CD4-positive, alpha-beta T cell treated with Interleukin-17A for 1 hour (primary cell): ENCODE measurements at regions not wholly inside any gene's neighbourhood (a gene's known extent, or its start where the extent isn't known, plus 50 kb on each side); places are given as distances from the start of the nearest gene placed in this dataset.
"Not testable (repeated sequence)": the region's sequence is repeated elsewhere in the genome, so short reads cannot be mapped to it uniquely, and the experiment has no call there.

Experiments used
- DNase-seq: peaks from one replicate; pipeline ENCODE4 v3.0.0-alpha.2; 2020

DNA sequence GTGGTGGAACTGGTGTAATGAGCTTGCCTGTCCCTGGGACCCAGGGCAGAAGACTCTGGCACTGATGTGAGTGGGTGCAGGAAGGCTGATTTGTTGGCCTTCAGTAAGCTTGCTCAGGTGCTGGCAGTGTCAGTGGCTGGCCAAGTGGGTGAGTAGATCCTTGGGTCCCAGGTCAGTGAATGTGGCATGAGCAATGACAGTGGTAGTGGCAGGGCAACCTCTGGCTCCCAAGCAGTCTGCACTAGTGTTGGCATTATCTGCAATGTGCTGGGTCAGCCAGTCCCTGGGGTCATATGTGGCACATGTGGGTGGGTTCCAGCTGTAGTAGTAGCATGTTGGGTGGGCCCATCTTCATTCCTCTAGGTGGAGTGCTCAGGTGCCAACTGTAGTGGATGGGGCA, 640.9 kb upstream of the GRM3 start:
- no peak for DNase-seq

DNA sequence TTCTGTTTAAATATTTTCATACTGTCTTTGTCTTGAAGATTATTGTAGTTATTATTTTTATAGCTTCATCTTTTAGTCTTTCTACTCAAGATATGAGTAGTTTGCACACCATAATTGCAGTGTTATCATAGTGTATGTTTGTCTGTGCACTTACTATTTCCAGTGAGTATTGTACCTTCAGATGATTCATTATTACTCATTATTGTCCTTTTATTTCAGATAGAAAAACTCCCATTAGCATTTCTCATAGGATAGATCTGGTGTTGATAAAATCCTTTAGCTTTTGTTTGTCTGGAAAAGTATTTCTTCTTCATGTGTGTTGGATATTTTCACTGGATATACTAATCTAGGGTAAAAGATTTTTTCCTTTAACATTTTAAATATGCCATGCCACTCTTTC, 646.2 kb upstream of the GRM3 start:
- DNase-seq: no peak

DNA sequence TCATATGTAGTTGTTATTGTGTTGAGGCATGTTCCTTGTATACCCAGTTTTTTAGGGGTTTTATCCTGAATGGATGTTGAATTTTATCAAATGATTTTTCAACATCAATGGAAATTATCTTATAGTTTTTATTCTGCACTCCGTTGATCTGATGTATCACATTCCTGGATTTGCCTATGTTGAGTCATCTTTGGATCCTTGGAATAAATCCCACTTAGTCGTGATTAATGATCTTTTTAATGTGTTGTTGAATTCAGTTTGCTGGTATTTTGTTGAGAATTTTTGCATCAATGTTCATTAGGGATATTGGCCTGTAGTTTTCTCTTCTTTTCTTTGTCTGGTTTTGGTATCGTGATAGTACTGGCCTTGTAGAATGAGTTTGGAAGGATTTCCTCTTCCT, 648.6 kb upstream of the GRM3 start:
- DNase-seq: no peak

DNA sequence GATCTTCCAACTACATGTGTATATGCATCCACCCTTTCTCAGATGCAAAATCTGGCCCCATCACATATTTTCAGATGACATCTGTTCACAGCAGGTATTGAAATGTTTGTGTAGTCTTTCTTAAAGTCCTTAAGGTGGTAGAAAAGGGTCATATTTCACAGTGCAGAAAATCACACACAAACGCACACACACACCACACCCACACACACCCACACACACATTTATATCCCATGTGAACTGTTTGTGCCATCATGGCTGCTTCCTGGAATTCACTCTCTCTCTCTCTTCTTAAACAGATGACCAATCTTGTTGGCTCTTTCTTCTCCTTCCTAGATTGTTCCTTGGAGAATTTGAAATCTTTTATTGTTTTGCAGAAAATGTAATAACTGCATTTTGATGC, 663.0 kb upstream of the GRM3 start:
- no peak for DNase-seq

DNA sequence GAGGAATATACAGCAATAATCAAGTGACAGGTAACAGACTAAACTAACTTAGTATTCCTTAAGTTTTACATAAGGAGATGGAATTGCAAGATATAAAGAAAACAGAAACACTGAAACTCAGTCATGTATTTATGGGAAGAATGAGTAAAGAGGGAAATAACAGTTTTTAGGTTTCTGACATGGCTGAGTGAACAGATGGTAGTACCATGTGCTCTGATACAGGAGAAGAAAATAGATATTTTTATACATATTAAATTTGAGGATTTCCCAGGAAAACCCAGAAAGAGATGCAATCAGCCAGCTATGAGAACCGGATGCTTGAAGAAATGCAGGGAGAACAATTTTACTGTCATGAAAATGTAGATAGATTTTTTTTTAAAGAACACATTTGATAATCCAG, 669.5 kb upstream of the GRM3 start:
- no peak for DNase-seq

DNA sequence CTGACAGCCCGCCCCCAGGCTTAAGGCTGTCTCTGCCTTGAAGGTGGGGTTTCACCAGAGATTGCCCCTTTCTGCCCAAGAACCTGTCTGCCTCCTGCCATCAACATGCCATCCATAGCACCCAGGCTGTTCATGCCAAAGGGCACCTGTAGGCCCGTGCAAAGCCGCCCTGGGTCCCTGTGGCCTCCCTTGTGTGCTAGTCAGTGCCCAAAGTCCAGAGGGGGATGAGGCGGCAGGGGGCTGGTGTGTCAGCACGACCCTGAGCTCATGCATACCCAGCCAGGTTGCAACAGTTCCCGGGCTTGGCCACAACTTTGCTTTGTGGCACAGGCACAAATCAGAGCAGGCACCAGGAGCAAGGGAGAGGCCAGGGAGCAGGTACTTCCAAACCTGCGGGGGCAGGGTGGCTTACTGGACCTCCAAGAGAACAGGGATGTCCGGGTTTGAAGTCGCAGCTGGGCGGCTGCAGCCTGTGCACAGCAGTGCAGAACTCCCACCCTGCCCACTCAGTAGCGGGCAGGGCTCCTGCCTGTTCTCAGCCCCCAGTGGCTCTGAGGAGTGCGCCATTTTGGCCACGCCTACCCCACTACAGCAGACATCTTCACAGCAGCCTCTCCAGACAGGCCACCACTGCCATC, 671.1 kb upstream of the GRM3 start:
- no peak for DNase-seq

DNA sequence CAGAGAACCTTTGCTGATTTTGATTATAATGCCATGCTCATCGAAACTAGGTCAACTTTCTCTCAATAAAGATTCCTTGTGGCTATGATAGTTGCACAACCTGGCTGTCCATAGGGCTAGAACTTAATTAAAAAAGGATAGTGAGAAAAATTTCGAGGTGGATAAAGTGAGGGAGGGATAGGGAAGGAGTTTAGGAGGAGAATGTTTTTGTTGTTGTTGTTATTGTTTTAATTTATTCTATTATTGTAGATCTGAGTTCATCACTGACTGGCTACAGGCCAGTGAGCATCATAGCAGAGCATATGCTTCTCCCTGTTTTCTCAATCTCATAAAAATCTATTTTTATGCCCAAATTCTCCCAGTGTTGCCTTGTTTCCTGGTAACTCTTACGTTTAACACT, 688.7 kb upstream of the GRM3 start:
- DNase-seq: no peak

DNA sequence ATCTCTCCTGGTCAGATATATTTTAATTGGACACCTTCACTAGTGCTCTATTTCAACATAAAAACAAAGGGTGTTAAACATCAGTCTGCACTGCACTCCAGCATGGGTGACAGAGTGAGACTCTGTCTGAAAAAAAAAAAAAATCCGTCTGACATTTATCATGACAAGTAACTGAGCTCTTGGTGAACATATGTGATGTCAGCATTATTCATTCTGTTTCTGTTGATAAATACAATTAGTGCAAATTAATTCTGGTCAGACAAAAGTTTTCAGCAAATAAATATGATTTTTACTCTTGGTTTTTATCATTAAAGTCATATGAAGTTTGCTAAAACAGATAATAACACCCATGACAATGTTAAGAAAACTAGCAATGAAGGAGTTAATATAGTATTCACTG, 692.8 kb upstream of the GRM3 start:
- DNase-seq: no peak

DNA sequence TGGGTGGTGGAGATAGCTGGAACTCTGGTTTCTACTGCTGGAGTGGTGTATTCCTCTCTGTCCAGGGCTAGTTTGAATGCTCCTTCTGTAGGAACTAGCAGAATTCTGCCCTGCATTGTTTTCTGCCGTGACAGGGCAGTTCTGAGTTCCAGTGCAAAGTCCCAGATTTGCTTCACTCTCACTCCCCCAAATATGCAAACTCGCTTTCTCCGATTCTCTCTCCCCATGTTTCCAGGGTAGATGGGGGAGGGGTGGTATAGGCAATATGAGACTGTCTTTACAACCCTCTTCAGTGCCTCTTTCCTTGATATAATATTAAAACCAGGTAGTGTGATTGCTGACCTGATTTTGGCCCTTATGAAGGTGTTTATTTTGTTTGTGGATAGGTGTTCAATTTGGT, 693.3 kb upstream of the GRM3 start:
- DNase-seq: no peak

DNA sequence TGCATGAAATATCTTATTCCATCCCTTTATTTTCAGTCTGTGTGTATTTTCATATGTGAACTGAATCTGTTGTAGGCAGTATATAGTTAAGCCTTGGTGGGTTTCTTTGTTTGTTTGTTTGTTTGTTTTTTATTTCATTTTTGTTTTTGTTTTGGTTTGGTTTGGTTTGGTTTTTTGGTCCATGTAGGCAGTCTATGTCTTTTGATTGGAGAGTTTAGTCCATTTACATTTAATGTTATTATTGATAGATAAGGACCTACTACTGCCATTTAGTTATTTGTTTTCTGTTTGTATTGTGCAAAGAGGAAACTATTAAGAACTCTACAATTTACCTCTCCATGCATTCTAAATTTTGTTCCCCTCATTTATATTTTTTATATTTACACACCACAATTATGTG, 695.9 kb upstream of the GRM3 start:
- DNase-seq: no peak

DNA sequence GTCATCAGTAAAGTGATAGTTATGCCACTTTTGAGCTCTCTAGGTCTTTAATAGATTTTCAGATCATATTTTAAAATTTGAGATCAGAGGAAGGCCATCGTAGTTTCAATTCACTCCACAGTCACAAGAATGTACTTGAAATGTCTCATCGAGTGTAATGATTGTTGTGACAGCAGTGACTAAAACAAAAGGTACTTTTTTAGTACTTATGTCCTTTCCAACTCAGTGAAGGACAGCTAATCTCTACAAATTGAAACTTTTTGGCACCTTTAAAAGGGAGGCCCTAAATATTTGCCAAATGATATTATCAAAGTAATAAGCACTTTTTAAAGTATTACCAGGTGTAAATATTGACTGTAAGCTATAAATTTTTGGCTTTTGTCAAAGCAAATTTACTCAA, 702.9 kb upstream of the GRM3 start:
- DNase-seq: no peak

DNA sequence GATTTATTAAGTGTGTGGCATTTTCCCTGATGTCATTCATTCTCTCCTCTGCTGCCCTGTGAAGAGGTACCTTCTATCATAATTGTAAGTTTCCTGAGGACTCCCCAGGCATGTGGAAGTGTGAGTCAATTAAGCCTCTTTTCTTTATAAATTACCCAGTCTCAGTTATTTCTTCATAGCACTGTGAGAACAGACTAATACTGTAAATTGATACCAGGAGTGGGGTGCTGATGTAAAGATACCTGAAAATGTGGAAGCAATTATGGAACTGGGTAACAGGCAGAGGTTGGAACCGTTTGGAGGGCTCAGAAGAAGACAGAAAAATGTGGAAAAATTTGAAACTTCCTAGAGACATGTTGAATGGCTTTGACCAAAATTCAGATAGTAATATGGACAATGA, 711.8 kb upstream of the GRM3 start:
- DNase-seq: no peak

DNA sequence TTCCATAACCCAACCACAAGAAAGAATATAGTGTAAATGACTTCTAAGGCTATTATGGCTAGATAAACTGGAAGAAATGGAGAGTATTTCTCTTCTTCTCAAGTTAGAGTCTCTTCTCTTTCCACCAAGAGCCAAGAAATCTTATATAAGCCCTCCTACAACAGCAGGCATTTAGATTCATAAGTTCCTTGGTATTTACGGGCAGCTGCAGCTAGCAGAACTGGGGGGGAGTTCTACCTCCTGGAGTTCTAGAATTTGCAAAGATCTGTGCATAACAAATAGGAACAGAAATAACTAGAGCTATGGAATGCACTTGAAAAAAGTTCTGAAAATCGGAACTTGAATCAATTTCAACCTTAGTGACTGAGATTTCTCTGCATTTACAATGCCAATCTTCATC, 715.2 kb upstream of the GRM3 start:
- DNase-seq: no peak

DNA sequence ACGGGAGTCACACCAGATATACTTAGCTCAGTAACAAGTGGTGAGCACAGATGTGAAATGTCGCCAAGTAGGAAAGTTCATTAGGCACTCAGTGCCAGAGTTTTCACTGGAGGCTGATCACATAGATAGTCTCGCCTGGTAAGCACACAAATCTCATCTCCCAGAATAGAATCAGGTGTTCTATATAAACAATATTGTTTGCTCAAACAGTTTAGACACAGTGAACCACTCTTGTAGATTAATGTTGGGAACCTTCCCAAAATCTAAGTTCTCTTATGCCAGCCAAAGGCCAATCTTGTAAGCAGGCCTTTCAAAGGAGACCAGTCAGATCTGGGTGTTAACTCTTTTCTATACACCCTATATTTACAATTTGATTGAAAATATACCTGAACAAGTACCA, 716.5 kb upstream of the GRM3 start:
- DNase-seq: no peak

DNA sequence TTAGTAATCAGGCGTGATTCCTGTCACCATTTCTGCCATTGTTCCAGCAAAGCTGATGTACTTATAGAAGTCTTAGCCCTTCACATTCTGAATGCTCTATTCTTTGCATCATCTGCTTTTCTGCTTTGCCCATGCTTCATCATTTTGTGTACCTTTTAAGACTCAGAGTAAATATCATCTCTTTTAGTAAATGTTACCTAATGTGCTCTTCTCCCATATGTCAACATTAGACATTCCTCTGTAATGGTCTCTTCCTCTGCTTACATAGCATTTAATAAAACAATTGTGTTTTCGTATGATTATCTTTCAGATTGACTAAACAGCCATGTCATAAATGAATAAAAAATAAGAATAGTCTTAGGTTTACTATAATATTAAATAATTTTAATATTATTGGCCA, 719.6 kb upstream of the GRM3 start:
- no peak for DNase-seq

DNA sequence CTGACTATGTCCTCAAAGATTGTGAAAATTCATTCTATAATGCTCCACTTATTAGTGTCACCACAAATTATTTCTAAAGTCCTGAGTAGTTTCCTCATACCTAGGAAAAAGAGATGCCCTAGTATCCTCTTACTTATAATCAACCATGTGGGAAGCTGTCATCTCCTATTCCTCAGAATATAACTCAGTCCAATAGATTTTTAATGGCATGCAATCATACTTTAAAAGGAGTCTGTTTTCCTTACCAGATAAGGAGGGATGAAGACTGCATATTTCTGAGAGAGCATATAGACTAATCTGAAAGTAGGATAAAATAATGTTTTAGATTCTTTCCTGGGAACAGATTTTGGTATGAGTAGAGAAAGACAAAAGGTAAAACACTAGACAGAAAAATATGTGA, 727.7 kb upstream of the GRM3 start:
- DNase-seq: no peak

DNA sequence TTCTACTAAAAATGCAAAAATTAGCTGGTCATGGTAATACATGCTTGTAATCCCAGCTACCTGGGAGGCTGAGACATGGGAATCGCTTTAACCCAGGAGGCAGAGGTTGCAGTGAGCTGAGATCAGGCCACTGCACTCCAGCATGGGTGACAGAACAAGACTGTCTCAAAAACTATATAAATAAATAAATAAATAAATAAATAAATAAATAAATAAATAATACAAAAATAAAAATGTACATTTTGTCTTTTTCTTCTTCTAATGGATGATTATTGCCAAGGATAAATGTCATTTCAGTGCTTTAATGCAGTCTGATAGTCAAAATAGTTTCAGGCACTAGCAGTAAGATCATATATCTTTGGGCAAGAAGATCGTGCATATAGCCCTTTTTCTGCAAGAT, 727.6 kb upstream of the SEMA3D start:
- DNase-seq: no peak

DNA sequence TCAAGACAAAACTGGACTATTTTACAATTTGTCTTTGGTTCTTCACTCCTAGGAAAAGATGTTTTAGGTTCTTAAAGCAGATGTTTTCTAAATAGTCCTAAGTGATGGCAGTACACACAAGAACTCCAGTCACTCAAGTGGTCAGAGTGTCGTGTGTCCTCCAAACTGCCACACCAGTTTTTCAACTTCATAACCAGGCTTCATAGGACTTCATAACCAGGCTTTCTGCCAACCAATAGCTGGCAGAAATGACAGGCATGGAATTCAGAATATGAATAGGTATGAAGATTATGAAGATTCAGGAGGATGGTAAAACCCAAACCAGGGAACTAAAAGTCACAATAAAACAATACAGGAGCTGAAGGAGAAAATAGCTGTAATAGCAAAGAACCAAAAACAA, 721.2 kb upstream of the SEMA3D start:
- no peak for DNase-seq

DNA sequence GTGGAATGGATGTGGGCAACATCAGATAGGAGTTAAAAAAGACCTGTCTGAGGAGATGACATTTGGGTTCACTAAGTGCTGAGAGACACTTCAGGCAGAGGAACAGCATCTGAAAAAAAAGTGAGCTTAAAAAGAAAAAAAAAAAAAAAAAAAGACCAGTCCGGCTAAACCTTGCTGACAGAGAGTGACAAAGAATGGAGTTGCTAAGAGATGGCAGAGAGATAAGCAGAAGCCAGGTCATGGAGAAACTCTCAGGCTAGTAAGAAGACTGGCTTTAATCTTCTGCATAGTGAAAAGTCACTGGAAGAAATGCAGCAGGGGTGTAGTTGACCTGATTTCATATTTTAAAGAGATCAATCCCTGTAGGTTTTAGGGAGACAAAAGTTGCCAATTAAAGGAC, 711.1 kb upstream of the SEMA3D start:
- no peak for DNase-seq

DNA sequence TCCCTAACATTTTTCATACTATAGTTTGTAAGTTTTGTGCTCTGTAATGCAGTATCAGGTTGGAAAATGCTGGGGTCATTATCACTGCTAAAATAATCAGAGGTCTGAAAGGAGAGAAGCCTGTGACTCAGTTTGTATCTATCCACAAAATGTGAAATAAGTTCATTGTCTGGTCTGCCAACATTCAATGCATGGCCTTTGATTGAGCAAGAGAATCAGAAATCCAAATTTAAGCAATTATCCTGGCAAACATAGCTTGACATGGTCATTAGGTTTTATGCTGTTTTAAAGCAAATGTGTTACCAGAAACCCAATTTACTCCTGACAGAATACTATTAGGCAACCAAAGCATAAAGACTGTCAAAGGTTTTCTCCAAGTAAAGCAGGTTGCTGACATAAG, 709.7 kb upstream of the SEMA3D start:
- DNase-seq: no peak

DNA sequence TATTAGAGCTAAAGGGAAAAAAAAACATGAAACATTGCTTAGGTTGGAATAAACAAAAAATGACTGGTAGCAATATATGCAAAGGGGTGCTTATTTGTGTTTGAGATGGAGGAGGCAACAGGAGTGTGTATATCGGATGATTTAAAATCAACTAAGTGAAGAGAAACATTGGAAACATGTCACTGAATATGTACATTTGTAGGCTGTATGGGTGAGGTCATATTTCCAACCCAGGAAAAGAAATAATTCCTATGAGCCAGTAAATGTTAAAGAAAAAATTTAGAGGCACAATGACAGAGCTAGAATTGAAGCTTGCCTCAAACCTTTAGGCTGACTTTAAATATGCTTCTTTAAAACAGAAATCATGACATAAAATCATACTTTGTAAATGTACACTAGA, 709.0 kb upstream of the SEMA3D start:
- DNase-seq: no peak

DNA sequence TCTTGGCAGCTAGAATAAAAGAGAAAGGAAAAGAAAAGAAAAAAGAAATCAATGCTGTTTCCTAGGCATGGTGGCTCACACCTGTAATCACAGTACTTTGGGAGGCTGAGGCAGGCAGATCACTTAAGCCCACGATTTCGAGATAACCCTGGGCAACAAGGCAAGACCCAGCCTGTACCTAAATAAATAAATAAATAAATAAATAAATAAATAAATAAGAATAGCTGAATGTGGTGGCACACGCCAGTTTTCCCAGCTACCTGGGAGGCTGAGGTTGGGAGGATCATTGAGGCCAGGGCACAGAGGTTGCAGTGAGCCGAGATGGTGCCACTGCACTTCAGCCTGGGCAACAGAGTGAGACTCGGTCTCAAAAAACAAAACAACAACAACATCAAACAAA, 705.0 kb upstream of the SEMA3D start:
- DNase-seq: not testable (repeated sequence)

DNA sequence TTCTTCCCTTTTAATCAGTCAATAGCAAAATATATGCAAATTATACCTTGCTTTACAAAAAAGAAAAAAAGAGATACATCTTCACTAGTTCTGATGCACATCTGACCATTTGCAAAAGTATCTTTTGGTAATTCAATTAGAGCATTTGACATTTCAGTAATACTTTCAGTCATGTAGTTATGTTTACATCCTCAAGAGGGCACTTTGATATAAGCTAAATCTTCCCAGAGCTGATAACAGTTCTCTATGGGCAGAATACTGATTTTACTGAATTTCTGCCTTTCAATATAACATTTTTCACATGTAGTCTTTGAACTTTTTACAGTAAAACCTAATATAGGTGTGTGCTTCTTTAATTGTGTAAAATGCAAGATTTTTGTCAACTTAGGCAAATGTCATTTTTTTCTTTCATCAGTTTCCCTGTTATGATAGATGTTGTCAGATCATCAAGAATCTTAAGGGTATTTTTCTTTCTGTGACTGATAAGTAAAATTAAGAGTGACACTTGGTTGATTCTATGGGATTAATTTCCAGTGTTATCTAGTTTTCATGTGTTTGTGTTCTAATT, 703.5 kb upstream of the SEMA3D start:
- no peak for DNase-seq

DNA sequence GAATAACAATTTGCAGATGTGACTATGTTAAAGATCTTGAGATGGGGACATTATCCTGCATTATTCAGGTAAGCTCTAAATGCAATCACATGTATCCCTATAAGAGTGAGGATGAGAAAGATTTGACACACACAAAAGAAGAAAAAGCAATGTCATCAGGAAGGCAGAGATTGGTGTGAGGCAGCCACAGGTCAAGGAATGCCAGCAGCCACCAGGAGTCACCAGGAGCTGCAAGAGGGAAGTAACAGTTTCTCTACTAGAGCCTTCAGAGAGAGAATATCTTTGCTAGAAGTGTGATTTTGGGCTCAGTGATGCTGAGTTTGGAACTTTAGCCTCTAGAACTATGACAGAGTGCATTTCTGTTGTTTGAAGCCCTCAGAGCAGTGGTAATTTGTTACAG, 700.3 kb upstream of the SEMA3D start:
- no peak for DNase-seq

DNA sequence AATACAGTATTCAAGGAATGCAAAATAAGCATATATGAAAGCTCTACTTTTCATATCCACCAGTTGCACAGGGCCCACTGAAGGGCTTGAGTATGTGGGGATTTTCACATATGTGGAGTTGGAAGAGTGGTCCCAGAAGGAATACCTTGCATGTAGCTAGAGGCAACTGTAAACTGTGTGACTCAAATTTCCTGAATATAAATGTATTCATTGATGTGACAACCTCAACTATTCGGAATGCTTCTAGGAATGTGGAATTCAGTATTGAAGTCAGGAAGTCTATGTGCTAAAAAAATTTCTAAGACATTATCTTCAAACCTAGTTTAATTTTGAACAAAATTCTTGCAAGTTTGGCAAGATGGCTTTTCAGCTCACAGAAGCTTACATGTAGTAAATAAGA, 695.5 kb upstream of the SEMA3D start:
- no peak for DNase-seq

DNA sequence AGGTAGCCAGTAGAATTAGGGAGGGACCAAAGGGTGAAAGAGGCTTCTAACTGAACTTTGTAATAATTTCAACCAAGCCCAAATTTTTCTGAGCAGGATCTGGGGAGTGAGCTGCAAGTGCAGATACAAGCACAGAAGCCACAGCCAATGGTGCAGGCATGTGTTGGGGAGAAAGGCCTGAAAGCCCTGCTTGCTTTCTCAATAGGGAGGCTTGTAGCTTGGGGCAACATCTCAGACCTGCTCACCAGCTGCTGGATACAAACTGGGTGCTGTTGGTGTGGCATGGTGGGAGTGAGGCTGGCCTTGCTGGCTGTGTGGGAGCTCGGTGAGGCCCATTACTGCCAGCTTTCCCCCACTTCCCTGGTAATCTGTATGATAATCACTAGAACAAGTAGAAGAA, 688.5 kb upstream of the SEMA3D start:
- no peak for DNase-seq
